G401.6 (cell line): ENCODE measurements at regions not wholly inside any gene's neighbourhood (a gene's known extent, or its start where the extent isn't known, plus 50 kb on each side); places are given as distances from the start of the nearest gene placed in this dataset.

ENCODE experiments used
- FAIRE-seq: peaks from 2 replicates; lab custom pipeline; 2012; peaks lifted over from hg19 to GRCh38; lab: Jason Lieb, UNC

DNA sequence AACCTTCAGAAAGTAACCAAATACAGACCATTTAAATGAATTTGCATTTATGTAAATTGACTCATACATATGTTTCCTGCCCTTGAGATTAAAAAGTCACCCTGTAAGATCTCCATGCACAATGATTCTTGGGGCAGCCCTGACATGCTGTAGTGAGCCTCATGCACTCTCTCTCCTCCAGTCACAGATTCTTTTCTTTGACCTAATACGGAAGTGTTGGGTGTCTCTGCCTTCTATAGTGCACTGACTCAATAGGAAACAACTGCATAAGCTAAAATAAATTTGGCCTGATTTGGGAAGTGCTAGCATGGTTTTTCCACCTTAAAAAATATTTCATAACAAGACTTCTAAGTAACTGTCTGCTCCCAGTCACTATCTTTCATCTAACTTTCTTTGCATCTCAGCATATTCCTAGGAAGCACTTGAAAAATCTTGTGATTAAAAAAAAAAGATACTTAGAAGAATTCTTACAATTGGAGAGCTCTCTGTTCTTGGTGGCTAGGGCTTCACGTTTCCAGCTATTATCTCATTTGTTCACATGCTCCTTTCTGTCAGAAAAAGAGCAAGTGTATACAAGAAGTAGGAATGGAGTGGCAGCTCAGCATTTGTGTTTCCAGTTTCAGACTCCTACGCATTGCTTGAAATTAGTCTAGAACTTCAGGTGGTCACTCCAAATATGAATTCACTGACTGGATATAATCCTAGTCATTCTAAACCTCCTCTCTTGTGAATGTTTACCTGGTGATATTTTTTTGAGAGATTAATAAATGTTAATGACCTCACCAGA, 207.9 kb upstream of the COL8A1 start:
- FAIRE-seq: no peak

DNA sequence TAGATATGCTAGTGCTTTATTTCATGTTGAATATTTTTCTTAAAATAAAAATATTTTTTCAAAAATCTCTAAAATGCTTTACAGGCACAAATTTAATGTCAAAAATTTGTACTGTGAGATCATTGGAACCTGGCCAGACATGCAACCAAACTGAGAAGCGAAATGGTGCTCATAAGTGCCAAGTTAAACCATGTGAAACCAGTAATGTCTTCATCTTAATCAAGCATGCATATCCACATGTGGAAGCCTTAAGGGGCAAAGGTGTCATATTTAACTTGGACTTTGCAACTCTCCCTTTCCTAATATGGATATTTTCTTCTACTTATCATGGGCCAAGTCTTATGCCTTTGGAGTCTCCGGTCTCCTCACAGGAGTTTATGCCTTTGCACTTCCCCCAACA, 208.9 kb upstream of the COL8A1 start:
- no peak for FAIRE-seq

DNA sequence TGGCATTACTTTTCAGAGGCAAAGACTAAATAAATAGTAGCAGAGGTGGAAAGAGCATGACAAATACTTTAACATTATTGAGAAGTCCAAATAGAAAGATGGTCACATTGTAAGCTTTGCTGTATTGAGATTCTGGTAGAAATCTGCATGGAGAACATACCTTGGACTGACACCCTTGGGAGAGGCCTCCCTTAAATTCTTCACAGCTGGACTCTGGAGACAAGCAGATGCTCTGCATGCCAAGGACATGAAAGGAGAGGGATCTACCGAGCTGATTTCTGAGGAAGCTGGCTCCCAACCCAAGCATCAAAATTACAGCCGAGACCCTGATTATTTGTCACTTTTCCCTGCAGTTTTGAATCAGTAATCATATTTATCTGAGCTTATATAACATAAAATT, 212.5 kb upstream of the COL8A1 start:
- no peak for FAIRE-seq

DNA sequence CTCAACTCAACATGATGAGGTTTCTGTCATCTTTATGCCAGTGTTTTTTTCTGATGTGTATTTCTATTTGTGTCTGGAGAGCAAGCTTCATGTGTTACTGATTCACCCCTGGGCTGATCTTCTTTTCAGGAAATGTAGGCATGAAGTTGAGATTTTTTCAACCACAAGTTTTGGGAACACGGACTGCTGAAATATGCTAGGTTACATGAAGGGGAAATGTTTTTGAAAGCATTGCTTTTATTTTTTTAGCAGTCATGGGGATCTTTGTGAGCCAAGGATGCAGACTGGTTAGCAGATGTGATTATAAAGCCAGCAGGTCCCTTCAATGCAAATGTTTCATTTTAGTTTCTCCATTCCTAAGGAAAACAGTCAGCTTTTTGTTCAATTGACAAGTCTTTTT, 219.3 kb upstream of the COL8A1 start:
- no peak for FAIRE-seq

DNA sequence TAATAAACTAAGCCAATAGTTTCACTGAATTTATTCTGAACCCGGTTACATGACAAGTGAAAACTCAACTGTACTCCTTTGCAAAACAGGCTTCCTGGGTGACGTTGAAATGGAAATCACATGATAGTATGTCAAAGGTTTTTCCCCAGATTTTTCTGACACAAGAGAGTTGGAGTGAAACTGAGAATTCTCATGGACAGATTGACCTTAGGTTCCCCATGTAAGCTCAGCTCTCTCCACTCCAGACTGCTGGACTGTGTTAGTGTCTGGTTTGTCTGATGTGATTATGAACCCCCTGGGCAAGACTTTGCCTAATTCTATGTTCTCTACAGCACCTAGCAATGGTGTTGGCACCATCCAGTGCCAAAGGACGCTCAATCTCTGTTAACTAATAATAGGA, 219.7 kb upstream of the COL8A1 start:
- no peak for FAIRE-seq

DNA sequence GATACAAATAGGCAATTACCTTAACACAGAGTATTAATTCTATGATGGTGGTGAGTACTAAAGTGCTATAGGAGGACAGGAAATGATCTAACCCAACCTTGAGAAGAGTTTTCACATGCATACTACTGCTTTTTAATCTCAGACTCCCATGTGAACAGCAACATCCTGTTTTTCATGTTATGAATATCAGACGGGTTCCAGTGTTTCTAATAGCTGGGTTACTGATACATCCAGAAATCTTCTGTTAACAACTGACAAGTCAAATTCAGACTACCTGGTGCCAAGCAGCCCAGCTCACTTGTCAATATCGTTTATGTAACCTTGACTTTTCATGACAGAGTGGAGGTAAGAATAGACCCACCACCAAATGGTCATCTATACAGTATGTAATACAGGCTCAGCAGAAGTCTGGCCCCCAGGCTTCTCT, 220.2 kb upstream of the COL8A1 start:
- FAIRE-seq: no peak

DNA sequence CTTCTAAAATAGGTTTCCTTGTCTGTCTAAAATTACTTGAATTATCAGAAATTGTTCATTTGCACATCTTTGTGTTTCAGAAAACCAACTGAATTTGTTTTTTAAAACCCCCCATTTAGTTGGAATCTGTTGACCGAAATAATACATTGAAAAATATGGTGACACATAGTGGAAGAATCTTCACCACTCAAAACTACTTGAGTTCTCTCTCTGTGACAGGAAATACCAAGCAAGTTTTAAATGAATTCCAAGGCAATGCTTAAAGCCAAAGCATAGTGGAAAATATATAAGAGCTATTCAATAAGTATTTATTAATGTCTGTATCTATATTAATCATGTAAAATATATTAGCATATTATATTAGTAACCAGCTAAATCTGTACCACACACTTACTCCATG, 224.9 kb upstream of the COL8A1 start:
- FAIRE-seq: no peak

DNA sequence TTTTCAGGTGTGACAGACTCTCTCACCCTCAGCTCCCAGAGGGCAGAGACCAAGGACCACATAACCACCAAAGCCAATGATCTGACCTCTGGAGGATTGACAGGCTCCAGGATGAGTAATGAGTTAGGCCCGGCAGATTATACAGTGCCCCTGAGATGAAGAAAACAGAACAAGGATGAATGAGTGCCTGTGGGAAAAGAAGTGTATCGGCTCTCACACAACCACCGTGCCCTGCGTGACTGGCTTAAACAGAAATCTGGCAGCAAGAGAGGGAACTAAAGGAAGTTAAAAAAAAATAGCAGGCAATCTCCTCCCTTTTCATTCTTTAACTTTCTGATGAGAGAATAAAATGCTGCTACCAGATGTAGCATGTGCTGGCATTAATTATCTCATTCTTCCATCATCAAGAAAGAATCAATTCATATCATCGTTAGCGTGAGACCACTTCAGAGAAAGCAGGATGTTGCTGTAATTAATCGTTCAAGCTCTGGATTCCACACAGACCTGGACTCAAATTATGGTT, 227.5 kb upstream of the COL8A1 start:
- FAIRE-seq: no peak

DNA sequence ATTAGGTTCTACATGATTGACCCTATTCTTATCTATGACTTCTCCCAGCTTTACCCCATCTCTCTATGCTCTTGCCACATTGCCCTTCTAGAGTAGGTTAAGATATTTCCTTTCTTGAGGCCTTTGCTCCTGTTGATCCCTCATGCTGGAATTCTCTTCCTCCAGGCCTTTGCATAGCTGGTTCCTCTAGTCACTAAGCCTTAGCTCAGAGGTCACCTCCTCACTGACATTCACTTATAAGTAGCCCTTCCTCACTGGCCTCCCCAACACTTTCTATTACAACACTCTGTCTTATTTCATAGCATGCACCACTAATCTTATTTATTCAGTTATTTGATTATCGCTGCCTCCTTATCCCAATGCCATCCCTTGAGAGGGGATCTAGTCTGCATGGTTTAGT, 228.4 kb upstream of the COL8A1 start:
- FAIRE-seq: no peak

DNA sequence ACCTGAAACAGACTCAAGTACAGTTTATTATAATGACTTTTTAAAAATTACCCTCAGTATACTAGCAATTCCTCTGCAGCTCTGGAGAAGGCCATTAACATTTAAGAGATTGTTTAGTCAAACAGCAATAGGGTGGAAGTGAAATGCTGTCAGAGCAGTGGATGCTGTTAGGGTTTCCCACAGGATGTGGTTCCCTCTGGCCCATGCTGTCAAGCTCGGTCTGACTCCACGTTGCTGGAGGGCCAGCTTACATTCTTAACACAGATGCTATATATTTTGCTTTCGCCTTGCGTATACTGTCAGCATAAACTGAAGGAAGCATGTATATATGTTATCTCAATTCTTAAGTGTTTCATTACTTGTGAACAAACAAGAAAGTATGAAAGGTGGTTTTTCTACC, 231.1 kb upstream of the COL8A1 start:
- no peak for FAIRE-seq

DNA sequence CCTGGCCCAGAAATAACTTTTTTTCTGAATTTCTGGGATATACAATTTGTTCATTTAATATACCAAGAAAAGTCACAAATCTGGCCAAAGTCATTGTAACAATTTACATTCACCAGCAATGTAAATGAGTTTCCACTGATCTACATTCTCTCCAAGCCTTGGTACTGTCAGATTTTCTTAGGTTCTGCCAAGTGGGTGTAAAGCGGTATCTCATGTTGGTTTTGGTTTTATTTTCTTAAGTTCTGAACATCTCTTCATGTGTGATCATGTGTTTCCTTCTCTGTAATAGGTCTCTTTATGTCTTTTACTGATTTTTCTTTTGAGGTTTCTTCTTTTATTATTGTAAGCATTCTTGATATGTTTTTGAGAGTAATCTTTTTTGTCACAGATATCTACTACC, 235.6 kb upstream of the COL8A1 start:
- no peak for FAIRE-seq

DNA sequence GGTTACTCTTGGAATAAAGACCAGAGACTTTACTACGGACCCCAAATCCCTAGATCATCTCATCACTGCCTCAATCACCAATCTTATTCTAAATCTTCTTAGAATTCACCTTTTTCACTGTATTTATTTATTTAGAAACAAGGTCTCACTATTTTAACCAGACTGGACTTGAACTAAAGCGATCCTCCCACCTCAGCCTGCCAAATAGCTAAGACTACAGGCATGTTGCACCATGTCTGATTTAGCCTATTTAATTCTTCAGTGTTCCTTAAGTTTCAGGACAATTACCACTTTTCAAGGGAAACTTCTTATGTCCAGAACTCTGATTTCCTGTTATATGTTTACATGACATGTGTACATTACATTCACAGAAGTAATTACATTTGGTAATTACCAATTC, 238.0 kb upstream of the COL8A1 start:
- FAIRE-seq: no peak

DNA sequence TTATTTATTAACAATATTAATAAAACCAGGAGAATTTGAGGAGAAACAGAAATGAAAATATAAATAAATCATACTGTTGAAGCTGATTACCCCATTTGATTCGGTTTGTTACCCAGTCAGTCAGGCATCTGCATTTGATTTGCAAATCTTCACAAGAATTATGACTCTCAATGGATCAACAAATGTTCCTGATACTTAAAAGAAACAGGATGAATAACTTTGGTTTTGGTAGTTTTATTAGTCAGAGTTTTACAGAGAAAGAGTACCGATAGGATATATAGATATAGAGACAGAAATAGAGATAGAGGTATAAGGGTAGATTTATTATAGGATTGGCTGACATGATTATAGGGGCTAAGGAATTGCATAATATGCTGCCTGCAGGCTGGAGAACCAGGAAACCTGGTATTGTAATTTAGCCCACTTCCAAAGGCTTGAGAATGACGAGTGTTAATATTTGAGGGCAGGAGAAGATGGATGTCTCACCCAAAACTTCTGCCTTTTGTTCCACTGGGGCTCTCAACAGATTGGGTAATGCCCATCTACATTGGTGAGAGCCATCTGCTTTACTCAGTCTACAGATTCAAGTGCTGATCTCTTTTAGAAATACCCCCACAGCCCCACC, 241.6 kb upstream of the COL8A1 start:
- FAIRE-seq: no peak

DNA sequence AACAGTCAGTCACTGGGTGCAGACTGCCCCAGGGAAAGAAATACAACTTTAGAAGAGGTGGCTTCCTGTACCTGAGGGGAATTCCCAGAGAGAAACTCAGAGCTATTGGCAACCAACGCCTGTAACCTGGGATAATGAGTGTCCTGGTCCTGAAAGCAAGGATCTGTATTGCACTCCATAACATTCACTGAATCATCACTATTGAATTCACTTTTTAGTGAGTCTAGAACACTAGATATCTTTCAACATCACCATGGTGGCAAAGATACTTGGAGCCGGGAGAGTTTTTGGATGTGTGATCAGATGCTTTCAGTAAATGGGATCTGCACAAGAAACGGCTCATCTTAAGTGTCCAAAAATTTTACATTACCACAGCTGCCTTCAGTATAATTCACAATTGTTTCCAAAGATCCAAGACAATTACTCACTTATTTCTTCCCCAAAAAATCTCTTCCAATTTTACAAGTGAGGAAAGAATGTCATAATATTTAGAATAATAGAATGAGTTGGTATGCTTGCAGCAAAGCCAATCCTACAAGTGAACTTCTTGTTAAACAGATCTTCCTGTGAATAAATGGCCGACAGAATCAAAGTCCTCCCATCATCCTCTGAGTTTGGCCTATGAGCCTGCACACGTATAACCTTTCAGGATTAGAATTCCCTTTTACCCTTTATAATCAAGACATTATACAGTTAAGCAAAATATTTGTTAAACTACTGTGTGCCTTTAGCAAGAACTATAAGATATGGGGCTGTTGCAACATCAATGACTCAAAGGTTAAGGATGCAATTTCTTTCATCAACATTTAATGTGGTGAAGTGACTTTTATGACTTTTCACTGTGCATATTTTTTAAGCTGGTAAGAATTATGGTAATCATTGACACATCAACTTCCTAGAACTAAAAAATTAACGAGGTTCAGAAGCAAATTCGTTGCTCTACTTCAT, 243.3 kb upstream of the COL8A1 start:
- FAIRE-seq: no peak

DNA sequence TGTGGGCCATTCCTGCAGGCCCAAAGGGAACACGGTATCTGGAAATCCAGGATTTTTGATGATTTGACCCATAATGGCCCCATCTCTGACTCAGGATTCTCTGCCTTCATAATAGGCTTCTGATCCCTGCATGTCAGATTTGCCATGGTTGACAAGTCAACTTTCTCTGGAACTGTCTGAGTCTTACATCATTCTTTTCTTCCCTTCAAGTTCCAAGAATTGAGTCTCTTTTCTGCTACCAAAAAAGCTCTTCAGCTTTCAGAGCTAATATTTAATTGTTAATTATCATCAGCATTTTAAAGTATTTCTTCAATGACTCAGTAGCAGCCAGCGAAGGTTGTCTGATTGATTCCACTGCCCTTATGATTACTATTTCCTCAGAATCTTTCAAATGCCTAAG, 244.4 kb upstream of the COL8A1 start:
- no peak for FAIRE-seq

DNA sequence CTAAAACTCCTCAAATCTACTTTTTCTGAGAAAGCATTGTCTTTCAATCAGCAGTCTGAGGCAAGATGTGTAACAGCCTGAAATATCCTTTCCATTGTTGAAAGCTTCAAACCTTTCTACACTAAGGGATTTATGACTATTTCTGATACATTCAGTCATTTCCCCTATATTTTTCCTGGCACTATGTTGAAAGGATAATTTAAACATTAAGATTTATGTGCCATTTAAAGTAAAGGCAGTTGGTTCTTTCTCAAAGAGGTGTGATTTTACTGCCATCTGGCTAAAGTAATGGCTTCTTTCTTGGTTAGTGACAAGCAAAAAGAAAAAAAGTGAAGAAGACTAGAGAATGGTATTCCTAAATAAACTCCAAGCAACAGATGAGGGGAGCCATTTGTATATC, 249.6 kb upstream of the COL8A1 start:
- FAIRE-seq: no peak

DNA sequence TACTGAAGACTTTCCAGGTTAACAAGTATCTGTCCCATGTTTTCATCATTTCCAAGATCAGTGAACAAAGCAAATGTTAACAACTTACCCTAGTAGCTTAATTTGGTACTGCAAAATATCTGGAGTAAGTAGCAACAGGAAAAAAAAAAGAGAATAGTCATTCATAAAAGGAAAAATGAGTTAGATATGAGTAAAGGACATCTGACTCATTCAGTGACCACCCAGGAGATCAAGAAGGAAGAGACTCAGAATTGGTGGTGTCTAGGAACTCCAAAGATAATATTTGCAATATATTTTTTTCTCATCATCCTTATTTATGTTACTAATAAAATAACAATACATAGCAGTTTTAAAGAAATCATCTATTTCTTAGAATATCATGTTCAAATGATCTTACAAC, 253.8 kb upstream of the COL8A1 start:
- FAIRE-seq: no peak

DNA sequence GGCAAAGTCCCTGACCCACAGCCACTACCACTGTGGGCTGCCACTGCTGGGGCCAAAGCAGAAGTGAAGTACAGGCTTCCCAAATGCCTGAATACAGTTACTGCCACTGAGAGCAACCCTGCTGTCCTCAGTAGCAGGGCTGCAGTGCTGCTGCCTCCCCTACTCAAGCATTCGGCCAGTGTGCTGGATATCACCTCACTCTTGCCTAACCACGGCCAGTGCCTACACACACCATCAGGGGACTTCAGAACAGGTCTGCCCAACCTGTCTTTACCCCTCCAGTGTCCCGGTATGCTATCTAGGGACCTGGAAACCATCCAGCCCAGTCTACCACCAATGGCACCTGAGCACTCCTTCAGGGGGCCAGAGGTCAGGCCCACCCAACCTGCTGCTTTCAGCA, 261.5 kb upstream of the COL8A1 start:
- no peak for FAIRE-seq

DNA sequence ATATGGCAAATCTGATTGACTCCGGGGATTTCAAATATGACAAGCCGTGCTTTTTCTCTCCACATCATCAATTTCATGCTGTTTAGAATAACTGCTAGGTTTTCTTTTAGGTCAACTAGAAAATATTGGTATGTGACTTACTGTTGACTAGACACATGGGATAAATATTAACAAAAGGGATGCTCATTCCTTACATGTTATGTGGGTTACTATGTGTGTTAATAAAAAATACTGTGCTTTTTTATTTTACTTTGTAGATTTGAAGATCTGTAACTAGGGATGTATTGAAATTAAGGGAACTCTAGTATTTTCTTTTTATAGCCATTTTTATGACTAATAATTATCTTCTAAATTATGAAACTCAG, 264.6 kb upstream of the COL8A1 start:
- no peak for FAIRE-seq

DNA sequence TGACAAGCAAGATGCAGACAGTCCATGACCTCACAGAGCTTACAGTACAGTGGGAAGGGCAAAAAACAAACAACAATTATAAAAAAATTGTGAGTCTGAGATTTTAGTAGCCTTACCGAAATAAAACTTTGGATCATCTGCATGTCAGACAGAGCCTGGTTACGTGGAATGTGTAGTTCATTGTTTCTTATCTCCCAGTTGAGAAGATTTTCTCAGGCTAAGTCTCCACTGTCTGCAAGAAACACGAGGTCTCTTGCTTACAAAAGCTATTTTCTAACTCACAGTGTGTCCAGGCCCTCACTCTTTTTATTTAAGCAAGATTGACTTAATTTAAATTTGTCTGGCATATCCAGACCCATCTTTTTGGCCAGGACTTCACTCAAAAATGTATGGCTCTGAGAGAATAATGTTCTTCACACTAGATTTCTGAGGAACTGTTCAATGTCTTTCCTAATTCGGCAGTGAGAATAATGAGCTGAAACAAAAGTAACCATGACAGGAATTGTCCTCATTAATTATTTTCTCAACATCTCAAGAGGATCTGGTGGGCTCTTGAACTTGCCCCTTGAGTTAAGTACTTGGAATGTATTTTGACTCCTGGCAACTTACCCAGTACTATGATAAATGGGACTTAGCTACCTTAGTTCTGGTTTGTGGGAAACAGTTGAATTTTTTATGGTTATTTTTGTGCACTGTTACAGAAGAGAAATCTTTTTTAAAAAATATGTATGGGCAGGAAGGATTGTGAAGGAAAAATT, 265.1 kb upstream of the COL8A1 start:
- no peak for FAIRE-seq

DNA sequence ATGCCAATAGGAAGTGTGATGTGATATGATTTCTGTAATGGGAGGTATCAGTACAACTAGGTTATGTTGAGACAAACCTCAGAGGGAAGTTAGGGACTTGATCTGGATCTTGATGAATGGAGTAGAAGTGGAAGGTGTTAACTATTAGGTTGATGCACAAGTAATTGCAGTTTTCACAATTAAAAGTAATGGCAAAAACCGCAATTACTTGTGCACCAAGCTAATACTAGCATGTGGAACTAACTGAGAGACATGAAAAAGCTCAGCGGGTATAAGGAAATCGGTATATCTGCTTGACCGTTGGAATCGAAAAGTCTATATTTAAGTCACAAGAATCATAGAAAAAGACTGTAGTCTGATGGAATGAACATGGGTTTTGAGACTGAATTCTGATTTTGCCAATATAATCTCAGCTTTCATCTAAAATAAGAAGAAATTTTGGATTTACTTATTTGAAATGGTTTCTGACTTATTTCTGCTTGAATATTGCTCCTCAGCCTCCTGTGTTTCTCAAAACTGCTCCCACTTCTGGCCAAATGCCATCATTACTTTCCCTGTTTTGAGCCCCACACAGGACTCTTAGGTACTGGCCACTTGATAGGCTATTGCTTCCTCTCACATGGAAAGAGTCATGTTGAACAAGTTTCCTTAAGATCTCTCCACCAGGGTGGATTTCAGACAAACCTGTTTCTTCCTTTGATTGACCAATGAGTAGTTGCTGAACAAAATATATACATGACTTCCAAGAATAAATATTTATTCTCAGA, 271.5 kb upstream of the COL8A1 start:
- no peak for FAIRE-seq
